Breast epithelium (tissue), 3 donors: ENCODE measurements at regions not wholly inside any gene's neighbourhood (a gene's known extent, or its start where the extent isn't known, plus 50 kb on each side); places are given as distances from the start of the nearest gene placed in this dataset.

ENCODE experiments used
- POLR2A ChIP-seq: fragments of 450-650 bp; IDR thresholded peaks from one replicate; pipeline ENCODE4 v1.6.1; 2016; ENCODE audit warnings: antibody characterized with exemption, mild to moderate bottlenecking, moderate library complexity
- TF ChIP-seq, protein P1 (sequence below), 3 donors: fragments of 450-650 bp; IDR thresholded peaks; one replicate each; pipeline ENCODE4 v1.5.1; 2016 to 2017; ENCODE audit warnings: antibody characterized with exemption in 3 of 3, mild to moderate bottlenecking in 3 of 3, moderate library complexity in 3 of 3

DNA sequence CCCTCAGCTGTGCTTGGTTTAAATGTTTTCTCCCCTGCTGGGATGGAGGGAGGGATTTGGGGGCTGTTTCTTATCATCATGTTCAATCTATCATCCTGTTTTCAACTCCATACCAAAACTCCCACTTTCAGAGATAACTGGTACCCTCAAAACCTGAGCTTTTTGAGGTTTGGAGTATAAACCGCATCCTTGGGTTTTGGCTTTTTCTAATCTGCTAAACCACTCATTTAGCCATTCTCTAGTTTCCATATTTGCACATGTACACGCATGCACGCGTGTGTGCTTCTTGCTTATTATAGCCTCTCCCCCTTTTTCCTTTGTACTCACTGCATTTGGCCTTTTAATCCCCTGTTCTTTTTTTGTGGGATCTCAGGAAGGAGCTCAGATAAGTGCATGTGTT, 116.7 kb upstream of the TEX13D start:
- TF ChIP-seq, protein P1, sequence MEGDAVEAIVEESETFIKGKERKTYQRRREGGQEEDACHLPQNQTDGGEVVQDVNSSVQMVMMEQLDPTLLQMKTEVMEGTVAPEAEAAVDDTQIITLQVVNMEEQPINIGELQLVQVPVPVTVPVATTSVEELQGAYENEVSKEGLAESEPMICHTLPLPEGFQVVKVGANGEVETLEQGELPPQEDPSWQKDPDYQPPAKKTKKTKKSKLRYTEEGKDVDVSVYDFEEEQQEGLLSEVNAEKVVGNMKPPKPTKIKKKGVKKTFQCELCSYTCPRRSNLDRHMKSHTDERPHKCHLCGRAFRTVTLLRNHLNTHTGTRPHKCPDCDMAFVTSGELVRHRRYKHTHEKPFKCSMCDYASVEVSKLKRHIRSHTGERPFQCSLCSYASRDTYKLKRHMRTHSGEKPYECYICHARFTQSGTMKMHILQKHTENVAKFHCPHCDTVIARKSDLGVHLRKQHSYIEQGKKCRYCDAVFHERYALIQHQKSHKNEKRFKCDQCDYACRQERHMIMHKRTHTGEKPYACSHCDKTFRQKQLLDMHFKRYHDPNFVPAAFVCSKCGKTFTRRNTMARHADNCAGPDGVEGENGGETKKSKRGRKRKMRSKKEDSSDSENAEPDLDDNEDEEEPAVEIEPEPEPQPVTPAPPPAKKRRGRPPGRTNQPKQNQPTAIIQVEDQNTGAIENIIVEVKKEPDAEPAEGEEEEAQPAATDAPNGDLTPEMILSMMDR (IDR thresholded peaks at IDR 0.05): no peak
- no peak for TF ChIP-seq POLR2A
